H9 (cell line): ENCODE measurements at regions not wholly inside any gene's neighbourhood (a gene's known extent, or its start where the extent isn't known, plus 50 kb on each side); places are given as distances from the start of the nearest gene placed in this dataset.

ENCODE experiments used
- DNase-seq: peaks from one replicate; pipeline ENCODE4 v3.0.0-alpha.2; 2017
- H2AFZ ChIP-seq: one replicate; pipeline ENCODE4 v1.6.1; 2013; ENCODE audit warnings: mild to moderate bottlenecking, low read length, control low read depth, moderate library complexity
- H2AK5ac ChIP-seq: 2 replicates; pipeline ENCODE4 v1.6.1; 2013; ENCODE audit warnings: low read length, control low read depth, mixed read lengths; ENCODE audit not compliant: insufficient read length
- H2BK120ac ChIP-seq: one replicate; pipeline ENCODE4 v1.6.1; 2013; ENCODE audit warnings: low read depth, mild to moderate bottlenecking, low read length, control low read depth, inconsistent platforms; ENCODE audit not compliant: poor library complexity, severe bottlenecking
- H2BK12ac ChIP-seq: 2 replicates; pipeline ENCODE4 v1.6.1; 2013; ENCODE audit warnings: low read length, control low read depth, mixed read lengths, low read depth; ENCODE audit not compliant: insufficient read length
- H2BK15ac ChIP-seq: 2 replicates; pipeline ENCODE4 v1.6.1; 2013; ENCODE audit warnings: low read depth, low read length, control low read depth
- H2BK20ac ChIP-seq: one replicate; pipeline ENCODE4 v1.6.1; 2013; ENCODE audit warnings: low read depth, mild to moderate bottlenecking, low read length, control low read depth, inconsistent platforms; ENCODE audit not compliant: poor library complexity, severe bottlenecking
- H2BK5ac ChIP-seq: 2 replicates; pipeline ENCODE4 v1.6.1; 2013; ENCODE audit warnings: low read length, control low read depth, mixed read lengths; ENCODE audit not compliant: insufficient read length
- H3K14ac ChIP-seq: 2 replicates; pipeline ENCODE4 v1.6.1; 2013; ENCODE audit warnings: low read length, control low read depth; ENCODE audit not compliant: insufficient read depth
- H3K18ac ChIP-seq: 2 replicates; pipeline ENCODE4 v1.6.1; 2013; ENCODE audit warnings: low read depth, mild to moderate bottlenecking, mixed read lengths, low read length, control low read depth; ENCODE audit not compliant: insufficient read length
- H3K23ac ChIP-seq: 2 replicates; pipeline ENCODE4 v1.6.1; 2013; ENCODE audit warnings: low read length, control low read depth, mixed read lengths, low read depth; ENCODE audit not compliant: insufficient read length
- H3K23me2 ChIP-seq: 2 replicates; pipeline ENCODE4 v1.6.1; 2013; ENCODE audit warnings: low read depth, mild to moderate bottlenecking, mixed read lengths, low read length, control low read depth; ENCODE audit not compliant: insufficient read length, poor library complexity, severe bottlenecking
- H3K27ac ChIP-seq: 2 replicates; pipeline ENCODE4 v1.5.1; 2013; ENCODE audit warnings: low read length, control low read depth, mixed read lengths, low read depth; ENCODE audit not compliant: insufficient read length
- H3K27me3 ChIP-seq: 2 replicates; pipeline ENCODE4 v1.6.1; 2013; ENCODE audit warnings: low read length, control low read depth, inconsistent platforms; ENCODE audit not compliant: insufficient read depth
- H3K4ac ChIP-seq: 2 replicates; pipeline ENCODE4 v1.6.1; 2013; ENCODE audit warnings: low read depth, mild to moderate bottlenecking, control low read depth, inconsistent platforms, low read length, moderate library complexity
- H3K4me1 ChIP-seq: 2 replicates; pipeline ENCODE4 v1.6.1; 2013; ENCODE audit warnings: low read length, control low read depth, inconsistent platforms; ENCODE audit not compliant: insufficient read depth
- H3K4me2 ChIP-seq: 2 replicates; pipeline ENCODE4 v1.6.1; 2013; ENCODE audit warnings: low read length, control low read depth, mixed read lengths; ENCODE audit not compliant: insufficient read length, insufficient read depth
- H3K56ac ChIP-seq: 2 replicates; pipeline ENCODE4 v1.6.1; 2013; ENCODE audit warnings: low read depth, mild to moderate bottlenecking, mixed read lengths, low read length, control low read depth; ENCODE audit not compliant: insufficient read length
- H3K79me1 ChIP-seq: 2 replicates; pipeline ENCODE4 v1.6.1; 2013; ENCODE audit warnings: low read depth, mild to moderate bottlenecking, moderate library complexity, low read length, control low read depth, inconsistent platforms; ENCODE audit not compliant: insufficient read depth, poor library complexity, severe bottlenecking
- H3K79me2 ChIP-seq: 2 replicates; pipeline ENCODE4 v1.6.1; 2013; ENCODE audit warnings: low read length, control low read depth, inconsistent platforms; ENCODE audit not compliant: insufficient read depth
- H3K9ac ChIP-seq: 2 replicates; pipeline ENCODE4 v1.6.1; 2013; ENCODE audit warnings: low read length, control low read depth, mixed read lengths; ENCODE audit not compliant: insufficient read length; ENCODE audit errors: extremely low read depth
- H3K9me3 ChIP-seq: one replicate; pipeline ENCODE4 v1.6.1; 2013; ENCODE audit warnings: low read depth, low read length, inconsistent platforms; ENCODE audit not compliant: control insufficient read depth
- H3T11ph ChIP-seq: one replicate; pipeline ENCODE4 v1.6.1; 2013; ENCODE audit warnings: mild to moderate bottlenecking, low read length, control low read depth, inconsistent platforms
- H4K20me1 ChIP-seq: one replicate; pipeline ENCODE4 v1.6.1; 2013; ENCODE audit not compliant: control insufficient read depth, insufficient read length, insufficient read depth
- H4K5ac ChIP-seq: 2 replicates; pipeline ENCODE4 v1.6.1; 2013; ENCODE audit warnings: low read depth, mild to moderate bottlenecking, mixed read lengths, low read length, control low read depth; ENCODE audit not compliant: insufficient read length
- H4K8ac ChIP-seq: replicated peaks from 2 replicates; pipeline ENCODE4 v1.6.1; 2013; ENCODE audit warnings: low read length, control low read depth, mixed read lengths, low read depth; ENCODE audit not compliant: insufficient read length
- H4K91ac ChIP-seq: 2 replicates; pipeline ENCODE4 v1.6.1; 2013; ENCODE audit warnings: low read depth, mild to moderate bottlenecking, moderate library complexity, mixed read lengths, low read length, control low read depth; ENCODE audit not compliant: insufficient read length
- H3K27ac Mint-ChIP-seq, 3 experiments: 2 replicates in 2 of 3; 3 replicates in 1 of 3; pipeline ENCODE4 v1.8.0; 2020 to 2021; ENCODE audit warnings: mixed read lengths in 3 of 3, mild to moderate bottlenecking in 1 of 3, moderate library complexity in 1 of 3
- H3K27me3 Mint-ChIP-seq: 2 replicates; pipeline ENCODE4 v1.8.0; 2021; ENCODE audit warnings: low read depth, mild to moderate bottlenecking, moderate library complexity, mixed read lengths
- H3K36me3 Mint-ChIP-seq, 3 experiments: 2 replicates in 2 of 3; 3 replicates in 1 of 3; pipeline ENCODE4 v1.8.0; 2020 to 2021; ENCODE audit warnings: low read depth in 3 of 3, mixed read lengths in 3 of 3; ENCODE audit not compliant: insufficient read depth in 1 of 3
- H3K4me1 Mint-ChIP-seq, 2 experiments: 2 replicates each; pipeline ENCODE4 v1.8.0; 2020; ENCODE audit warnings: mixed read lengths in 2 of 2
- H3K4me3 Mint-ChIP-seq, 2 experiments: 2 replicates in 1 of 2; 3 replicates in 1 of 2; pipeline ENCODE4 v1.8.0; 2020 to 2021; ENCODE audit warnings: mild to moderate bottlenecking in 2 of 2, mixed read lengths in 2 of 2, moderate library complexity in 1 of 2
- H3K9me3 Mint-ChIP-seq, 2 experiments: 2 replicates in 1 of 2; 3 replicates in 1 of 2; pipeline ENCODE4 v1.8.0; 2020; ENCODE audit warnings: mild to moderate bottlenecking in 2 of 2, mixed read lengths in 2 of 2, moderate library complexity in 1 of 2
- WGBS: extraction: QIAGEN DNeasy Blood & Tissue Kit; methylation state at CpG from one replicate; pipeline ENCODE4 v1.1.7; 2013; ENCODE audit warnings: missing lambda C conversion rate, low lambda C conversion rate, mixed read lengths; ENCODE audit not compliant: insufficient read length; ENCODE audit errors: extremely low coverage; 5-methylcytosine and 5-hydroxymethylcytosine counted together
- TF ChIP-seq, protein P1 (sequence below): fragments of 200-600 bp; sonication (generic); conservative IDR thresholded peaks from 3 replicates; pipeline ENCODE4 v1.8.0; 2021; ENCODE audit warnings: antibody characterized with exemption, mild to moderate bottlenecking

DNA sequence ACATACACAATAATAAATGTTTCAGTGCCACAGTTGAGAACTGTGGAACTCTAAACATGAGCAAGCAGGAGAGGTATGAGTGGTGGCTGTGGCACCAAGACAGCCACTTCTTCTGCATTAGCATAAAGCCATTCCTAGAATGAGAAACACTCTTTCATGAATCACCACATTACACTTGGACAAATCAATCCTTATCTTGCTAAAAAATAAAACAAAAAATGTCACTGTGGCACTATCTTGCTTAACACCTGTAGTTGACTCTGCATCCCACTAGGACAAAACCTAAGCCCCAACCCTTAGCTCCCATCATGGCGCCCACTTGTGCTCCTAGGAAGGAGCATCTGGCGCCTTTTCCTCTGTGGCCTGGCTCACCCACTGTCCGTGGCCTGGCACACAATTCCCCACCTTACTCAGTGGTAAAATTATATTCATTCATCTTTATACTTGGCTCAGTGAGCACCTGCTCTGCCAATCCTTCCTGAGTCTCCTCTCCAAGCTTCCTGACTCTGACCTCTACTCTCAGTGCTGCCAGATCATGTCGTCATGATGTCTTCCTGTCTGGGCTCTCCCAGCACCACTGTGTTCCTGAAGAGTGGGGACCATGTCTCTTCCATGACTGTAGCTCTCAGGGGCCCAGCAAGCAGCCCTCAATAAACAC, 272.9 kb downstream of the LNPK start:
- H3K23ac ChIP-seq, result no peak overlapping the region
- DNase-seq, result no peak
- H3K14ac ChIP-seq, result no peak overlapping the region
- no peaks in the 10 kb centered on the region for H3K27me3 ChIP-seq
- no peak overlapping the region for H3K4me2 ChIP-seq
- no peaks in the 10 kb centered on the region for H3K23me2 ChIP-seq
- no peak overlapping the region for H2BK5ac ChIP-seq
- no peak overlapping the region for H2BK15ac ChIP-seq
- no peak overlapping the region for H3K4ac ChIP-seq
- no peaks in the 10 kb centered on the region for H3K36me3 Mint-ChIP-seq
- no peak overlapping the region for H2BK20ac ChIP-seq
- H3K4me1 ChIP-seq, result no peaks in the 10 kb centered on the region
- no peak overlapping the region for H2BK120ac ChIP-seq
- H3K27ac ChIP-seq, result no peak overlapping the region
- no peak overlapping the region for H3K56ac ChIP-seq
- no peaks in the 10 kb centered on the region for H3K79me1 ChIP-seq
- no peak overlapping the region for H2AFZ ChIP-seq
- H3T11ph ChIP-seq, result no peak overlapping the region
- H3K79me2 ChIP-seq, result no peaks in the 10 kb centered on the region
- TF ChIP-seq, protein P1, sequence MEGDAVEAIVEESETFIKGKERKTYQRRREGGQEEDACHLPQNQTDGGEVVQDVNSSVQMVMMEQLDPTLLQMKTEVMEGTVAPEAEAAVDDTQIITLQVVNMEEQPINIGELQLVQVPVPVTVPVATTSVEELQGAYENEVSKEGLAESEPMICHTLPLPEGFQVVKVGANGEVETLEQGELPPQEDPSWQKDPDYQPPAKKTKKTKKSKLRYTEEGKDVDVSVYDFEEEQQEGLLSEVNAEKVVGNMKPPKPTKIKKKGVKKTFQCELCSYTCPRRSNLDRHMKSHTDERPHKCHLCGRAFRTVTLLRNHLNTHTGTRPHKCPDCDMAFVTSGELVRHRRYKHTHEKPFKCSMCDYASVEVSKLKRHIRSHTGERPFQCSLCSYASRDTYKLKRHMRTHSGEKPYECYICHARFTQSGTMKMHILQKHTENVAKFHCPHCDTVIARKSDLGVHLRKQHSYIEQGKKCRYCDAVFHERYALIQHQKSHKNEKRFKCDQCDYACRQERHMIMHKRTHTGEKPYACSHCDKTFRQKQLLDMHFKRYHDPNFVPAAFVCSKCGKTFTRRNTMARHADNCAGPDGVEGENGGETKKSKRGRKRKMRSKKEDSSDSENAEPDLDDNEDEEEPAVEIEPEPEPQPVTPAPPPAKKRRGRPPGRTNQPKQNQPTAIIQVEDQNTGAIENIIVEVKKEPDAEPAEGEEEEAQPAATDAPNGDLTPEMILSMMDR, result no peak
- H3K4me1 Mint-ChIP-seq, result no peaks in the 10 kb centered on the region
- no peak overlapping the region for H2AK5ac ChIP-seq
- H3K18ac ChIP-seq, result no peak overlapping the region
- no peak overlapping the region for H4K5ac ChIP-seq
- H3K27me3 Mint-ChIP-seq, result no peaks in the 10 kb centered on the region
- no peak overlapping the region for H2BK12ac ChIP-seq
- no peak overlapping the region for H3K27ac Mint-ChIP-seq
- H4K20me1 ChIP-seq, result no peaks in the 10 kb centered on the region
- no peak overlapping the region for H3K4me3 Mint-ChIP-seq
- H3K9ac ChIP-seq, result no peak overlapping the region
- H3K9me3 Mint-ChIP-seq, result no peaks in the 10 kb centered on the region
- H3K9me3 ChIP-seq, result no peaks in the 10 kb centered on the region
- H4K91ac ChIP-seq, result no peak overlapping the region
- H4K8ac ChIP-seq, result no peak overlapping the region
- no CpG with 5 or more reads among the region's 4 CpGs for WGBS
